Loucy (cell line): ENCODE measurements at regions not wholly inside any gene's neighbourhood (a gene's known extent, or its start where the extent isn't known, plus 50 kb on each side); places are given as distances from the start of the nearest gene placed in this dataset.

Source experiments
- EZH2phosphoT487 ChIP-seq: fragments of 200-600 bp; IDR thresholded peaks from 2 replicates; pipeline ENCODE4 v1.6.1; 2018; ENCODE audit warnings: antibody characterized with exemption, mild to moderate bottlenecking, moderate library complexity, borderline replicate concordance
- TF ChIP-seq, protein P1 (sequence below): fragments of 200-600 bp; sonication (generic); conservative IDR thresholded peaks from 2 replicates; pipeline ENCODE4 v1.5.1; 2014; ENCODE audit warnings: mild to moderate bottlenecking, antibody characterized with exemption, low read length

- TF ChIP-seq, protein P1, sequence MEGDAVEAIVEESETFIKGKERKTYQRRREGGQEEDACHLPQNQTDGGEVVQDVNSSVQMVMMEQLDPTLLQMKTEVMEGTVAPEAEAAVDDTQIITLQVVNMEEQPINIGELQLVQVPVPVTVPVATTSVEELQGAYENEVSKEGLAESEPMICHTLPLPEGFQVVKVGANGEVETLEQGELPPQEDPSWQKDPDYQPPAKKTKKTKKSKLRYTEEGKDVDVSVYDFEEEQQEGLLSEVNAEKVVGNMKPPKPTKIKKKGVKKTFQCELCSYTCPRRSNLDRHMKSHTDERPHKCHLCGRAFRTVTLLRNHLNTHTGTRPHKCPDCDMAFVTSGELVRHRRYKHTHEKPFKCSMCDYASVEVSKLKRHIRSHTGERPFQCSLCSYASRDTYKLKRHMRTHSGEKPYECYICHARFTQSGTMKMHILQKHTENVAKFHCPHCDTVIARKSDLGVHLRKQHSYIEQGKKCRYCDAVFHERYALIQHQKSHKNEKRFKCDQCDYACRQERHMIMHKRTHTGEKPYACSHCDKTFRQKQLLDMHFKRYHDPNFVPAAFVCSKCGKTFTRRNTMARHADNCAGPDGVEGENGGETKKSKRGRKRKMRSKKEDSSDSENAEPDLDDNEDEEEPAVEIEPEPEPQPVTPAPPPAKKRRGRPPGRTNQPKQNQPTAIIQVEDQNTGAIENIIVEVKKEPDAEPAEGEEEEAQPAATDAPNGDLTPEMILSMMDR: no peak
- no peak for TF ChIP-seq EZH2phosphoT487
Measured at GRCh38 chr2:226575928-226576327, 223.7 kb downstream of the IRS1 start.
